ENCODE measurements at regions not wholly inside any gene's neighbourhood (a gene's known extent, or its start where the extent isn't known, plus 50 kb on each side); places are given as distances from the start of the nearest gene placed in this dataset.

DNA sequence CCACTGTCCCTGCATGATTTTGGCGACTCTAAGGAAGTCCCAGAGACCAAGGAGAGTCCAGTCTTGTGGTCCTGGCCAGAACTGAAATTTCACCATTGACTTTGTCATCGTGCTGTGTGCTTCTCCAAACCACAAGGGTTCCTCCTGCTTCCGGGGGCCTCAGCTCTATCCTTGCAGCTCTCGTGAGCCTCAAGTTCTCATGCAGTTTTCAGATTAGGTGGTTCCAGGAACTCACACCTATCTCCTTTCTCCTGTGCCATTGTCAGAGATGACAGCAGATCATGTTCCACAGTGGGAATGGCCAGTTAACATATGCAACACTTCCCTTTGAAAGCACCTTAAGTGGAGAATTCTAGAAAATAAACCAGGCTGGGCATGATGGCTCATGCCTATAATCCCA lies 97.9 kb upstream of the CRHR1 start:
- no peak for DNase-seq (ENCODE audit: low spot score)

DNA sequence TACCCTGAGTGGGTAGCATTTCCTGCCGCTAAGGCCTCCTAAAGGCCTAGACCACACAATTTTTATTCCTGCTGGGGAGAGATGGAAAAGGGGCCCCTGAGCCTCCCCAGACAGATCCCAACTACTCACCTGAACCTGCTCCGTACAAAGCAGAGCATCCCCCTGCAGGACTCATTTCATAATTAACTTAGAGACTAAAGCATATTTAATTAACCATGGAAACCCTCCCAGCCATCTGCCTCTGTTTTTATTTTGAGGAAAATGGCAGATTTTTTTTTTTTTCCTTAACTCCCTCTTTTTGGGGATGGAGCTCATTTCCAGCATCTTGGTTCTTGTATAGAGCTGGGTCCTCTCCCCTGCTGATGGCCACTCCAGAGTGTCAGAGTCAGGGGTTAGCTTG lies 96.5 kb upstream of the CRHR1 start:
- DNase-seq (ENCODE audit: low spot score) = no peak

DNA sequence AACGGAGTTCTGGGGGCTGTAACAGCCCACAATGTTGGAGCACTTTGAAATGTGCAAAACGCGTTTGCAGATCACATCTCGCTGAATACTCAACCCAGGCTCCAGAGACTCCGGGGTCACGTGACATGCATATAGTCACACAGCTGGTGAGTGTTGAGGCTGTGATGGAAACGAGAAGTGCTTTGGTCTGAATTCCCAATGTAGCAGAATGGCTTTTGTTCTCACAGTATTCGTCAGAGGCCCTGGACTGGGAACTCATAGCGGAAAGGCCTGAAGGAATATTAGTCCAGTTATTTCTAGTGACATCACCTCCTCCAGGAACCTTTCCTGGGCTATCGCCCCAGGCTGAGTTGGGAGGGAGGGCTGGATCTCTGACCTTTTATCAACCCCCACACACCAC lies 95.8 kb upstream of the CRHR1 start:
- no peak for DNase-seq (ENCODE audit: low spot score)

DNA sequence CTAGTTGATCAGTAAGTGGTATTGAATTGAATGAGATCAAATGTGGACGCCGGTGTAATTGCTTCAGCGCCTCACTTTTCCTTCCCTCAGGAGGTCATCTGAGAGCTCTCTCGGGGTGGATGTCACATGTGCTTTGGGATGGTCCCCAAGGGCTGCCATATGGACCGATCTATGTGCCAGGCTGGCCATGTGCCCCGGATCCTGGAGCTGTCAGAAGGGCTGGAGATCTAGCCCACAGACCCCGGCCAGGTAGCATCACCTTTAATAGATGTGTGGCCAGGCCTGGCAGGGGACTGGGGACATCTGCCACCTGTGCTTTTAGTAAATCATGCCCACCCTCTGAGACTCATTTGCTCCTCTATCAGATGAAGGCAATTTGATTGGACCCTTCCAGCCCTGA lies 95.3 kb upstream of the CRHR1 start:
- no peak for DNase-seq (ENCODE audit: low spot score)

DNA sequence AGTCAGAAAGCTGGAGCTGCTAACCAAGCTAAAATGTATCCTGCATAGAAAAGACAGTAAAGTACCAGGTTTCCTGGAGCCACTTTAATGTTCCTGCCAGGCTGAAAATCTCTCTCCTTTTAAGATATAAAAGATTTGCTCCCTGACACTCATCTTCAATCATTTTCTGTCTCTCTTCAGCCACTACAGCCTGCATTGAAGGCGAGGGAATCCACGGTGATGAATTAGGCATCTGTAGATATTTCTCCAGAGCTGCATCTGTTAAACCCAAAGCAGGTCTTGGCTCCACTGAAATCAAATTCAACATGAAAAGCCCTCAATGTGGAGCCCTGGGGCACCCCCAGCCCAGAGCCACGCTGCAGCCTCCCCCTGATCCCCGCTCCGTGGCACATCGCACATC lies 94.7 kb upstream of the CRHR1 start:
- no peak for DNase-seq (ENCODE audit: low spot score)

DNA sequence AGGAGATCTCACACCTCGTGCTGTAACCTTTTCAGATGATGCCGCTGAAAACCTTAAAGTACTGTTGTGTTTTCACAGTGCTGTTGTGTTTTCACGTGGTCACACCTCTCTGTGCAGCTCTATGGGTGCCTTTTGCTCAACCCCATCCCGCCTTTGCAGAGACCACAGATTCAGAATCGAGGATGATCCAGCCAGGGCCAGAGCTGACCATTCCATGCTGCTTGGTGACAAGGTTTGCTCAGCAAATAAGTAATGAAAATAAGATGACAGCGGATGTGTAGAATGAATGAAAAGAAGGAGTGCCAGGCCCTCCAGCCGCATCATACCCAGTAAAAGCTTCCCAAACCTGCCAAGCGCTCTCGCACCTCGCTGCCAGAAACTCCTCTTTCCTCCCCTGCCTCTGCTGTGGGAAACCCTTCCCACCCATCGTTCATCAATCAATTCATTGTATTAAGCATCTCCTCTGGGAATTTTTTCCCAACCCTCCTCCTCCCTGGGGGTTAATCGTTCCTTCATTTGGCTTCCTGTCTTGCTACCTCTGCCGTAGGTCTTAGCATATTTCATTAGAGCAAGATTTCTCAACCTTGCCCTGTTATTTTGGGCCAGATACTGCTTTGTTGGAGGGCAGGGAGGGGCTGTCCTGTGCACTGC lies 93.4 kb upstream of the CRHR1 start:
- no peak for DNase-seq (ENCODE audit: low spot score)

DNA sequence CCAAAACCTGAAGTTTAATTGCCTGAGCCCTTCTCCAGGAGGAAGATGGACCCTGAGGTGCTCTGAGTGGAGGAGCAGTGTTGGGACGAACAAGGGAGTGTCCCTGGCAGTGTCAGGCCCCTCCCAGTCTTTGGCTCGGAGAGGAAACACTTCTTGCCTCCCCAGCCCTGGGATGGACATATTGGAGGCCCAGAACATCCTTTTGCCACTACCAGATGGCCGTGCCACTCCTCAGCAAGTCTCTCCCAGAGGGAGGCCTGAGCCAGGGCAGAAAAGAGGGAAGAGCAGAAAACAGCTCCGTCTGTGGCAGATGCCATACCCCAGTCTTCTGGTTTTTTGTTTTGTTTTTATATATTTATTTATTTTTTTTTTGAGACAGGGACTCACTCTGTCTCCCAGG lies 91.5 kb upstream of the CRHR1 start:
- DNase-seq (ENCODE audit: low spot score) = no peak

- DNase-seq (ENCODE audit: low spot score) = no peak
These were observed 90.3 kb upstream of the CRHR1 start for GRCh38 chr17:45693792-45694191.

DNA sequence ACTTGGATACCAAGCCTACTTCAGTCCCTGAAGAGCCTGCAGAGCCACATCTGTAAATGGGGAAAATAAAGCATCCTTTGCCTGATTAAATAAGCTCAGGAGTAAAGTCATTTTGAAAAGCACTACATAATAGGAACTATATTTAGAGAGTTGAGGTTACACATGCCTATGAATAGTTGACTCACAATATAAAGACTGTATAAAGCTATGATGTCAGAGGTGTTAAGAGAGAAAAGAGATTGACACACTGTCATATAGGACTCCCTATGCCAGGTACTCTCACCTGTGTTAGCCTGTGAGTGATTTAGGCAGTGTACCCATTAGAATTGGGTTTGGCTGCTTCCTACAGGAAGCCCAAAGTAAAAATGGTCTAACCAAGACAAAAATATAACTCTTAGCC lies 87.7 kb upstream of the CRHR1 start:
- DNase-seq (ENCODE audit: low spot score) = no peak

GRCh38 chr17:45697076-45697475 lies 87.0 kb upstream of the CRHR1 start:
- DNase-seq (ENCODE audit: low spot score) = no peak

DNA sequence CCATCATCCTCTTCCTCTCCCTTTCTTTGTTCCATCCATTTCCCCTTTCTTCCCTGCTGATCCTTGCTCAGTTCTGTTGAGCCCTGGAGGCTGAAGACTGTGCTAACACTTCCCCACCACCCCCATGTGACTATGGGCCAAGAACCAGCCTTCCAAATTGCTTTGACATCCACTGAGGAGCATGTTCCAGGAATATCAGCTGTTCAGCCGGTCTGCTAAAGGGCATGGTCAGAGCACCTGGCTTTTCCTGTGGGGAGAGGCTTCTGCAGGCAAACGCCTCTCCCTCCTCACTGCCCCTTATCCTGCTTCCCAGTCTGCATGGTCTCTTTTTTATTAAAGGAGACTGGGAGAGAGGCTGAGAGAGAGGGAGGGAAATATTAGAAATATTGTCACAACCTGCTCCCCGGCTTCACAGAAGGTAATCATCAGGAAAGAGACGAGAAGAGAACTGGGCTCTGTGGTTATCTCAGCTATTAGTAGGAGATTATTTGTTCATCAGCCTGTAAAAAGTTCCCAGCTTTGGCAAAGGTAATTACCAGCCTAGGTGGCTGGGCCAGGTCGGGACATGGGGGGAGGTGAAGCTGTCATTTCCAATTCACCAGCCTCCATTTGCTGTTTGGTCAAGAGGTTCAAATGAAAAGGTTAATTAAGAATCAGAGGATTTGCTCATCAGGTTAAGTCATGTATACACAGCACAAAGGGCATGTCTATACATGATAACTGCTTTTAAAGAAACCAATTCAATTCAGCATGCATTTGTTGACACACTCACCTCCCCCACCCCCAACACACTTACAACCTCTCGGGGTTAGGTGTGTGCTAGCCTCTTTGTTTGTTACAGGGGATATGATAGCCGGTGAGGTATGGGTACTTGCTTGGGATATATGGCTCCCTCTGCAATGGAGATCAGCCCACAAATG lies 83.7 kb upstream of the CRHR1 start:
- DNase-seq (ENCODE audit: low spot score) = no peak

- DNase-seq (ENCODE audit: low spot score) = peak; percentile 47
These were observed 81.4 kb upstream of the CRHR1 start for GRCh38 chr17:45702666-45703266.

DNA sequence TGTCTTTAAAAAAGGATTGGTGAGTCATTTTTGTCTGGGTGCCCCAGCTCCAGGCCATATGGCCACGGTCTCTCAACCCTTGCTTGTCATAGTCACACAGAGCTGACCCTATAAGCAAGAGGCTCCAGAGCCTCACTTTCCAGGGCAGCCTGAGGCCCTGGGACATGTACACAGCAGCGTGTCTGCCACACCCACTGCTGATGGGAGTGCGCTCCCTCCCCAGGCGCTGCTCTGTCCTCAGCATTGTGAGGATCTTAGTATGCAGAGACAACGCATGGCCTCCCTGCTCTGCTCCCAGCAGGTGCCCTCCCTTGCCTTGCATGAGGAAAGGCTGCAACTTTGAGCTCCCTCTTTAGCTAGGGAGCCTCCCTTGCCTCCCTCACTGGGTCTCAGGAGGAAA lies 80.8 kb upstream of the CRHR1 start:
- no peak for DNase-seq (ENCODE audit: low spot score)

GRCh38 chr17:45703806-45704205 lies 80.3 kb upstream of the CRHR1 start:
- no peak for DNase-seq (ENCODE audit: low spot score)

- no peak for DNase-seq (ENCODE audit: low spot score)
These were observed 79.9 kb upstream of the CRHR1 start for GRCh38 chr17:45704251-45704650.

DNA sequence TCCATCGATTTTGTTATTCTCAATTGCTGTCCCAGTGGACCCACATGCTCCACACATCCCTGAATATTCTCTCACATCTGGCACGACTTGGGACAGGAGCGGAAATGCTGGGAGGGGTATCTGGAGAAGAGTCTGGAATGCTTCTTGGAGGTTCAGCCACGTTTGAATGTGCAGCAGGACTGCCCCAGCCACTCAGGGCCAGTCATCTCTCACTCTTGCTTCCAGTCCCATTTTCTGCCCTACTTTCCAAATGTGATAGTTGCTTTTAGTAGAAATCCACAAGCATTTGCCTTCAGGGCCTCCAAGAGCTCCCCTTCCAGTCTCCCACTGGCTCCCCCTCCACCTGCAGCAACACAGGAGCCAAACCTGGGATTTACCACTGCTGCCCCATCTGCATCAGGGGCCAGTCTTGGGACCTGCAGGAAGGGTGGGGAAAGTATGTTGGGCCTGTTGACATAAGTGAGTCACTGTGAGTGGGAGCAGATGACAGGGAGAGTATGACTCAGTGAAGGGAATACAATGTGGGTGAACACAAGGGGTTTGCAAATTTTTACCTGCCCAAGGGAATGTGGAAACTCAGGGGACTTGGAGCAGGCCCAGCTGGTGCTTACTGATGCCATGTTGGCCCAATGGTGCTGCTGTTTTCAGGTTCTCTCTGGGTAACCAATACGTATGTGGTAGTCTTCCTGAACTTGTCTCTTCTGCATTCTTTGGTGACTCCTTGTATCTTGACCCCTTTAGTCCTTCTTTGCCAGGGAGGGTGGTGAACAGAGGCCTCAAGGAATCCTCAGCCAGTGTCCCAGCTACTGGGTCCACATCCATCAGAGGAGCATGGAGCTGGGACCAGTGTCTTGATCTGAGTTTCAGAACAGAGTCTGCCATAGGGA lies 78.8 kb upstream of the CRHR1 start:
- DNase-seq (ENCODE audit: low spot score) = peak; percentile 78

GRCh38 chr17:45706033-45706432 lies 78.1 kb upstream of the CRHR1 start:
- DNase-seq (ENCODE audit: low spot score) = no peak

- DNase-seq (ENCODE audit: low spot score) = no peak
These were observed 75.3 kb upstream of the CRHR1 start for GRCh38 chr17:45708707-45709290.

GRCh38 chr17:45709728-45710288 lies 74.3 kb upstream of the CRHR1 start:
- no peak for DNase-seq (ENCODE audit: low spot score)

DNA sequence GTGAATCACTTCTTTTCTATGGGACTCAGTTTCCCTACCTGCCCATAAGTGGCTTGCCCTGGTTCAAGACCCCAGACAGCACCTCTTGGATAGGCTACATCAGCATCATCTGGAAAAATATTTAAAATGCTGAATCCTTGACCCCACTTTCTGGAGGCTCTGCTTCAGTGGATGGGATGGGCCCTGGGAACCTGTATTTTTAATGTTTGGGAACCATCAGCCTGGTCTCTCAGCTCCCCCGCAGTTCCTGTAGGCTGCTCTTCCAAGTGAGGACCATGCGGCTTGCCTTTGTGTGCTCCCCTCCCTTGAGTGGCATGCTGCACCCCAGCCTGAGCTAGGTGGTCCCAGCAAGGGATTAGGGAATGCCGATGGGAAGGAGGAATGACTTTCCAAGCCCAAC lies 68.3 kb upstream of the CRHR1 start:
- no peak for DNase-seq (ENCODE audit: low spot score)

- no peak for DNase-seq (ENCODE audit: low spot score)
These were observed 65.3 kb upstream of the CRHR1 start for GRCh38 chr17:45718791-45719190.

Measured in A172 (cell line).